Stimulated activated CD8-positive, alpha-beta memory T cell treated with anti-CD3 and anti-CD28 coated beads, Interleukin-4, amount 100 ng/mL, for 48 hours (primary cell): ENCODE measurements at regions not wholly inside any gene's neighbourhood (a gene's known extent, or its start where the extent isn't known, plus 50 kb on each side); places are given as distances from the start of the nearest gene placed in this dataset.
"Not testable (repeated sequence)": the region's sequence is repeated elsewhere in the genome, so short reads cannot be mapped to it uniquely, and the experiment has no call there.

Experiments
- DNase-seq: peaks from one replicate; pipeline ENCODE4 v3.0.0-alpha.2; 2020

- DNase-seq = no peak
These were observed 101.7 kb upstream of the SEC14L1 start for GRCh38 chr17:77038884-77039555.

- no peak for DNase-seq
These were observed 98.1 kb upstream of the SEC14L1 start for GRCh38 chr17:77042476-77043231.

DNA sequence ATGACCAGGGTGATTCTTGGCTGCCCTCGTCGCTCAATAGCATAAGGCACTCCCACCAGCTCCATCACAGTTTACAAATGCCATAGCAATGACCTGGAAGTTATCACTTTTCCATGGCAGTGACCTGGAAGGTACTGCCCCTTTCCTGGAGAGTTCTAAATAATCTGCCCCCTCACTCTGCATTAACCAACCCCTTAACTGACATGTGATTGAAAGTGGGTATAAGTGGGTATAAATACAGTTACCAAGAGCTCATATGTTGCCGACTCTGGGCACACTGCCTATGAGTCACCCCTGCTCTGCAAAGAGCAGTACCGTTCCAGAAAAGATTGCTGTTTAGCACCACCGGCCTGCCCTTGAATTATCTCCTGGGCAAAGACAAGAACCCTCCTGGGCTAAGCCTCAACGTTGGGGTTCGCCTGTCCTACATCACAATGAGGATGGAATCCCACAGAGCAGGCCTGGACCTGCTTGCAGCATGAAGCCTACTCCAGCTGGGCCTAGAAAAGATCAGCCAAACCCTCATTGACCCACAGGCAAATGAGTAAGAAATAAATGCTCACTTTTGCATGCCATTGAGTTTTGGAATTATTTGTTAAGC is 95.2 kb upstream of the SEC14L1 start:
- DNase-seq = no peak

DNA sequence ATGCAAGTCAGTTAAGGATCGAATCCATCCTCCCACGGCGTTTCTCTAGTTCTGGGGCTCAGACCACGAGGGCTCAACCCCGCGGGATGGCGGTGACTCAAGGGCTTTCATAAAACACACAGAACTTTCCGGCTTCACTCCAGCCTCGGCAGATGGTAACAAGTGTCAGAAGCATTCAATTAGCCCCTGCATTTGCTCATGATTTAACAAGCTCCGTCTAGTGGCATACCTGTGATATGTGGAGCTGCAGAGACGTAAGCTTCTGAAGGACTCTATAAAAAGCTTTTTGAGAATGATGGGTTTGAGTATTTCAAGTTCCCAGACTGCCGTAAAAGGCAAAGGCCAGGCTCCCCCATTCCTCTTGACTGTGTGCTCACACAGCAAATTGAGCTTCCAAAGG is 91.3 kb upstream of the SEC14L1 start:
- no peak for DNase-seq

GRCh38 chr17:77050901-77051300 is 89.9 kb upstream of the SEC14L1 start:
- DNase-seq = not testable (repeated sequence)

DNA sequence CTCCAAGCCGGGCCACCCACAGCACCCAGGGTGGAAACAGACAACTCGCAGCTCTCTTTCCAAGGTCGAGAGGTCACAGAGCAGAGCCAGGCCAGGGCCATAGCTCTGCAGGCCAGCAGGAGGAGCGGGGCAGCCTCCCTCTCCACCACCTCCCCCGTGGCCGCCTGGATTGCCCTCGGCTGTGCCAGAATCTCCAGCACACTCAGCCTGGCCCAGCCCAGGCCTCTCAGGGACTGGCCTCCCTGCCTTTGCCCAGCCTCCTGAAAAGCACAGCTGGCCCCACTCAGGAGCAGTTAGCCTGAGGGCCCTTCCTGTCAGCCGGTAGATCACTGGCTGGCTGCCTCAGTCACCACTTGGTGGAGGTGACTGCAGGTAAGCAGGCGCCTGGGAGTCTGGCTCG is 85.8 kb upstream of the SEC14L1 start:
- DNase-seq = no peak

- DNase-seq = no peak
These were observed 85.3 kb upstream of the SEC14L1 start for GRCh38 chr17:77055453-77055852.

- DNase-seq = no peak
These were observed 82.8 kb upstream of the SEC14L1 start for GRCh38 chr17:77058016-77058415.

GRCh38 chr17:77061669-77062068 is 79.1 kb upstream of the SEC14L1 start:
- DNase-seq = no peak

DNA sequence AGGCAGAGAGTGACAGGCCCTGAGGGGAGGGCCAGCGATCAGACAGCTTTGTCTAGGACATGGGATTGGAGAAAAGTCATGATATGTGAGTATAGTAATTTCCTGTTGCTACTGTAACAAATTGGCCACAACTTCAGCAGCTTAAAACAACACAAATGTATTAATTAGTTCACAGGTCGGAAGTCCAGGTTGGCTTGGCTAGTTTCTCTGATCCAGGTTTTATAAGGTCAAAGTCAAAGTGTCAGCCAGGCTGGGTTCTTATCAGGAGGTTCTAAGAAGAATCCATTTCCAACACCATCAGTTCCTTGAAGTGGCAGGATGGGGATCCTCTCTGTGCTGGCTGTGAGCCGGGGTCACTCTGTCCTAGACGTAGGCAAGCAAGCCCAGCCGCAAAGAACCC is 76.2 kb upstream of the SEC14L1 start:
- no peak for DNase-seq

GRCh38 chr17:77066165-77066564 is 74.6 kb upstream of the SEC14L1 start:
- DNase-seq = no peak

GRCh38 chr17:77066726-77067409 is 73.9 kb upstream of the SEC14L1 start:
- peak; percentile 58 for DNase-seq

DNA sequence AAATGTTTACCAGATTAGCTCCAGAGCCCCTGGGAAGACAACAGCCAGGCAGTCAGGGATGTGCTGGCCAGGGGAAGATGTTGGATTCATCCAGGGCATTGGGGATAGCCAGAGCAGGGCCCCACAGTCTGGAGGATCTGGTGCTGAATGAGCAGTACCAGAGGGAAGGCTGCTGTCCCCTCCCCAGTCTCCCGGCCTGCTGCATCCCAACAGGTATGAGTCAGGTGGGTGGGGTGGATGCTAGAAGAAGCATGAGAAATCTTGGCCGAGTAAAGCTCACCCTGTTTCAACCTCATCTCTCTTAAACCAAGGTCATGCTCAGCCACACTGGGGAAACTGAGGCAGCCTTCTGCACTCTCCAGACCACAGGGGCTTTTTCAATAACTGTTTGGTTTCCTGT is 71.9 kb upstream of the SEC14L1 start:
- no peak for DNase-seq

GRCh38 chr17:77070888-77071279 is 69.9 kb upstream of the SEC14L1 start:
- DNase-seq = no peak

- no peak for DNase-seq
These were observed 68.8 kb upstream of the SEC14L1 start for GRCh38 chr17:77071925-77072490.

DNA sequence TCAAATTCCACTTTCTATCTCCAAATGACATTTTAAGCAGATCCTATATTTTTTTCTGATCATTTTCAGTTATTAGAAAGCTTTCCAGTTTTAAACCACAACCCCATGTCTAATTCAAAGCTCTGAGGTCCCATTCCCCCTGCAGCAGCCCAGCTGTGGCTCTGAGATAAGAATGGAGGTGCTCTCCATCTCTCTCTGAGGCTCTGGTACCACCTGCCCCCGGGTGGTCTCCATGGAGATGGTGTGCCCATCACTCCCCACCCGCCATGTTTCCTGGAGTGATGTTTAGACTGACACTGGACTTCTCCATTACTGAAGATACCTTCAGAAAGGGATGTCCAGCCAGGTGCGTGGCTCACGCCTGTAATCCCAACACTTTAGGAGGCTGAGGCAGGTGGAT is 68.1 kb upstream of the SEC14L1 start:
- DNase-seq = no peak

DNA sequence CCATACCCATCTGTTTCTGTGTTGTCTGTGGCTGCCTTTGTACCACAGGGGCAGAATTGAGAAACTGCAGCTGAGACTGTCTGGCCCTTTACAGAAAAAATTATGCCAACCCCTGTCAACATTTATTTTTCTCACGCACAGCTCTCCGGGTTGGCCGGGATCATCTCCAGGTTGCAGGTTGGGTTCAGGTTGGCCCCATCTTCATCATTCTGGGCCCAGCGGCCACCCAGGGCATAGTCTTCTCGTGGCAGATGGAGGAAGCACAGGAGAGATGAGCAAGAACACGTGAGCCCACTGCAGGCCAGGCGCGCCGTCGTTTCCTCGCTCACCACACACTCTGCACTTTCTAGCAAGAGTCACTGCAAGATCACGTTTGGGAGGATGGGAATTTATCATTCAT is 66.1 kb upstream of the SEC14L1 start:
- DNase-seq = no peak

GRCh38 chr17:77076124-77076830 is 64.5 kb upstream of the SEC14L1 start:
- DNase-seq = no peak

DNA sequence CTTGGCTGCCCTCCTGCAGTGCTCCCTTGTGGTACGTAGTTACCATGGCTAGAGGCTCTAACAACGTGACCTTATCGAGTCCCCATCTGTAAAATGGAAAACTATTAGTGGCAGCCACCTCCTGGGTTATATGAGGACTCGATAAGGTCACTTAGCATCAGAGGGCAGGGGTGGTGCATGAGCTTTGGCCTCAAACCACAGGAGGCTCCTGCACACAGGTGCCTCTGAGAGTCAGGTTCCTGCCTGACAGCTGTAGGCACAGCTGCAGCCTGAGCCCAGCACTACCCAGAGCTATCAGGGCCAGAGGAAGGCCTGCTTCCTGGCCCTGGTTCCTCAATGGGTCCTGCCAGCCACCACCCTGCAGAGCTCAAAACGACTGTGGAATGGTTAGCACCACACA is 57.2 kb upstream of the SEC14L1 start:
- DNase-seq = no peak

DNA sequence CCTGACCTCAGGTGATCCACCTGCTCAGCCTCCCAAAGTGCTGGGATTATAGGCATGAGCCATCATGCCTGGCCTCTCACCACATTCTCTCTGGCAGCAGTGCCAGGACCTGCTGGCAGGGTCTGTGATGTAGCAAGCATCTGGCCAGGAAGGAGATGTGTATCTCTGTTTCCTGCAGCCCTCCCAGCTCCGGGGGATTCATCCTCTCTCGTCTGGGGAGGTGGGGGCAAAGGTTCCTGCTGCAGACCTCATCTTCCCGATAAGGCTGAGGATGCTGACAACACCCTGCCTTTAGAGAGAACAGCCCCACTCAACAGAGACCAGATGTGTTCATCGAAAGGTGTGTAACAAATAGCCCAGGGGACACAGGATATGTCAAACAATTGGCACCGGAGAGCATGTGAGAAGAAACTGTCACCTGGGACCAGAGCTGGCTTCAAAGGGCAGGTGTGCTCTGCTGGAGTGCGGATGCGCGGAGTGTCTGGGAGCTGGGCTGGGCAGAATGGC is 54.8 kb upstream of the SEC14L1 start:
- no peak for DNase-seq

GRCh38 chr17:77086433-77087010 is 54.2 kb upstream of the SEC14L1 start:
- peak; percentile 97 for DNase-seq
